Thyroid gland (tissue), 4 donors: ENCODE measurements at regions not wholly inside any gene's neighbourhood (a gene's known extent, or its start where the extent isn't known, plus 50 kb on each side); places are given as distances from the start of the nearest gene placed in this dataset.

Experiments used
- POLR2A ChIP-seq, 2 donors: fragments of 450-650 bp; IDR thresholded peaks; one replicate each; pipeline ENCODE4 v1.6.1; 2017; ENCODE audit warnings: antibody characterized with exemption in 2 of 2, mild to moderate bottlenecking in 2 of 2, moderate library complexity in 1 of 2
- TF ChIP-seq, protein P1 (sequence below), 6 experiments: fragments of 200-600 bp in 3 of 6; fragments of 450-650 bp in 3 of 6; sonication (generic) in 3 of 6; IDR thresholded peaks; one replicate each; pipeline ENCODE4 v1.5.1; 2016 to 2019; ENCODE audit warnings: antibody characterized with exemption in 6 of 6, mild to moderate bottlenecking in 2 of 6, inconsistent platforms in 1 of 6, moderate library complexity in 1 of 6

DNA sequence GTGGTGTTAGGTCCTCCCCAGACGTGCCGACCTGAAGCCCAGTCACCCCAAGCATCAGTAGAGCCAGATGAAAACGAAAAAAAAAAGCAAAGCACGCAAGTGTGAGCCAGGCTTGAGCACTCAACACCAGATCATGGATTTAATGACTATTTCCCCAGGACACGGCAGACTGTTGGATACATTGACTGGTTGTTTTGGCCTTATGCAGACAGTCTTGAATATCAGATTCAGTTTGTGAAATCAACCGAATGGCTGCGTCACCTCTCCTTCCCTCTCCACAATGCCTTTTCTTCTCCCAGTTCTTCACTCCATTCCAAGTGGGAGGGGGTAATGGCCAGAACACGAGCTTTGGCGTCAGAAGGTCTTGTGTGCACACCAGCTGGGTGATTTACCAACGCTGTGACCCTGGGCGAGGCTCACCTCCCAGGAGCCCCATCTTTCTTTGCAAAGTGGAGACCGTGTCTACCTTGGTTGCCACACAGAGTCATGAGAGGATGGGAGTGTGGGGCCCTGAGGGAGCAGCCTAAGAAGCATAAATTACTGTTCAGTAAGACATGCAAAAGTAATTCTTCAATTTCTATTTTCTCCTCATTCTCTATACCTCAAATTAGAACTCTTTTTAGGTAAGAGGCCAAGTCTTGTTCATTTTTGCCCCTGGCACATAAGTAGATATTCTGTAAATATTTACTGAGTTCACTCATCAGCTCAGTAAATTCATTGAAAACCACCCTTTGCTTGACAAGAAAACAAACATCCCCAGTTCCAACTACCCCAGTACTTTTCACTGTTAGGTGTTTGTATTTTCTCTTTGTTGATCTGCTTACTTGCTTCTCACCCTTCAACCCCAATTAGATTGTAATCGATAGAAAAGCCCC, 181.1 kb upstream of the COPS8 start:
- TF ChIP-seq, protein P1, sequence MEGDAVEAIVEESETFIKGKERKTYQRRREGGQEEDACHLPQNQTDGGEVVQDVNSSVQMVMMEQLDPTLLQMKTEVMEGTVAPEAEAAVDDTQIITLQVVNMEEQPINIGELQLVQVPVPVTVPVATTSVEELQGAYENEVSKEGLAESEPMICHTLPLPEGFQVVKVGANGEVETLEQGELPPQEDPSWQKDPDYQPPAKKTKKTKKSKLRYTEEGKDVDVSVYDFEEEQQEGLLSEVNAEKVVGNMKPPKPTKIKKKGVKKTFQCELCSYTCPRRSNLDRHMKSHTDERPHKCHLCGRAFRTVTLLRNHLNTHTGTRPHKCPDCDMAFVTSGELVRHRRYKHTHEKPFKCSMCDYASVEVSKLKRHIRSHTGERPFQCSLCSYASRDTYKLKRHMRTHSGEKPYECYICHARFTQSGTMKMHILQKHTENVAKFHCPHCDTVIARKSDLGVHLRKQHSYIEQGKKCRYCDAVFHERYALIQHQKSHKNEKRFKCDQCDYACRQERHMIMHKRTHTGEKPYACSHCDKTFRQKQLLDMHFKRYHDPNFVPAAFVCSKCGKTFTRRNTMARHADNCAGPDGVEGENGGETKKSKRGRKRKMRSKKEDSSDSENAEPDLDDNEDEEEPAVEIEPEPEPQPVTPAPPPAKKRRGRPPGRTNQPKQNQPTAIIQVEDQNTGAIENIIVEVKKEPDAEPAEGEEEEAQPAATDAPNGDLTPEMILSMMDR (IDR thresholded peaks at IDR 0.05), result no peak
- TF ChIP-seq POLR2A (IDR thresholded peaks at IDR 0.05), result no peak
